Neuron (in vitro differentiated cells): ENCODE measurements at regions not wholly inside any gene's neighbourhood (a gene's known extent, or its start where the extent isn't known, plus 50 kb on each side); places are given as distances from the start of the nearest gene placed in this dataset.
"Not testable (repeated sequence)": the region's sequence is repeated elsewhere in the genome, so short reads cannot be mapped to it uniquely, and the experiment has no call there.

ENCODE experiments used
- H2AFZ ChIP-seq: one replicate; pipeline ENCODE4 v1.6.1; 2013; ENCODE audit warnings: low read depth, mild to moderate bottlenecking, inconsistent platforms, low read length, moderate library complexity
- H3K27me3 ChIP-seq: one replicate; pipeline ENCODE4 v1.6.1; 2013; ENCODE audit warnings: low read length; ENCODE audit not compliant: insufficient read depth
- H3K36me3 ChIP-seq: one replicate; pipeline ENCODE4 v1.6.1; 2013; ENCODE audit warnings: low read length; ENCODE audit not compliant: insufficient read depth
- H3K4me1 ChIP-seq: one replicate; pipeline ENCODE4 v1.6.1; 2013; ENCODE audit warnings: low read length; ENCODE audit not compliant: insufficient read depth
- H3K4me3 ChIP-seq: 2 replicates; pipeline ENCODE4 v1.5.1; 2013; ENCODE audit warnings: mild to moderate bottlenecking, low read length, moderate library complexity
- H3K9me3 ChIP-seq: one replicate; pipeline ENCODE4 v1.6.1; 2013; ENCODE audit warnings: low read length

DNA sequence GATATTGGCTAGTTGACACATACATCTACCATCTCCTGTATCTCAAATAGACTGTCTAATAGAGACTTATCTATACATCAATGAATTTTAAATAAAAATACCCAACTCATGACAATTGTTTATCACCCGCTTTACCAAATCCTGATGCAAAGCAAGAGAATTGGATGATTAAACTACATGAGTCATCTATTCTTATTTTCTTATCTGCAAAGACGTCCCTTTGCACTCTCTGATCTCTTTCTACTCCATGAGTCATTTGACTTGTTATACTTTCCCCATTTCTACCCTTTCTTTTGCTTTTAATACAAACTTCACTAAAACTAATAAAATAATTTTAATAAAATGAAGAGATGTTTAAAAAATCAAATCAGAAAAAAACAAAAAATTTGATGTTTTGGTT is 261.7 kb upstream of the MAP2 start:
- Histone ChIP-seq H3K4me1 (no peaks in the 10 kb centered on the region), H2AFZ (no peak overlapping the region), H3K4me3 (no peak overlapping the region), H3K36me3 (no peaks in the 10 kb centered on the region), H3K9me3 (no peaks in the 10 kb centered on the region), H3K27me3 (no peaks in the 10 kb centered on the region)

GRCh38 chr2:209181984-209182383 is 241.9 kb upstream of the MAP2 start:
- no peak overlapping the region for H3K4me3 ChIP-seq
- no peaks in the 10 kb centered on the region for H3K36me3 ChIP-seq
- H3K9me3 ChIP-seq = no peaks in the 10 kb centered on the region
- no peaks in the 10 kb centered on the region for H3K4me1 ChIP-seq
- no peak overlapping the region for H2AFZ ChIP-seq
- no peaks in the 10 kb centered on the region for H3K27me3 ChIP-seq

DNA sequence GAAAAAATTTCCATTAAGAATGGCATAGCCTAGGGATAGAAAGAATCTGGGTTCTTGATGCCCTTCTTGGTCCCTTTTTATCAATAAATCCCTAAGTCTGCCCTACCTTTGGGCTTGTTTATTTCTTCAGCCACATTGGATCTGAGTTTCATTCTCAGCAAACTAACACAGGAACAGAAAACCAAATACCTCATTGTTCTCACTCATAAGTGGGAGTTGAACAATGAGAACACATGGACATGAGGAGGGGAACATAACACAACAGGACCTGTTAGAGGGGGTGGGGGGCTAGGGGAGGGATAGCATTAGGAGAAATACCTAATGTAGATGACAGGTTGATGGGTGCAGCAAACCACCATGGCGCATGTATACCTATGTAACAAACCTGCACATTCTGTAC is 237.0 kb upstream of the MAP2 start:
- not testable (repeated sequence) for H2AFZ ChIP-seq, H3K9me3 ChIP-seq, H3K36me3 ChIP-seq, H3K27me3 ChIP-seq, H3K4me3 ChIP-seq, H3K4me1 ChIP-seq

DNA sequence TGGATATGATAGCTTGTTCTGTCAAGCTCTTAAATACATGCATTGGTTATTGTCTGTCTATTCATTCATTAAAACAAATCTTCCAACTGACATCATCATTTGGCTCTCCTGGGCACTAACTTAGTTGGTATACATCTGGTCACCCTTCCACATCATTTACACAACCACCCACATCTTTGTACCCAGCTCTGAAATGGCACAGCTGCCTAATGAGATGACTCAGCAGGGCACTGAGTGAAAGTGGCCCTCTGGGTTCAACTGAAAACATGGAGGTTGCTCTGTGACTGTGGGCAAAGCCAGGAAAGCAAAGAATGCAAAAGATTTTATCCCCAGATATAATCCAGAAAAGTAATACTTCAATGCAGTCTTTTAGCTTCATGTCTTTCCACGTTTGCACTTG is 234.0 kb upstream of the MAP2 start:
- no peak overlapping the region for H2AFZ ChIP-seq
- no peaks in the 10 kb centered on the region for H3K27me3 ChIP-seq
- no peaks in the 10 kb centered on the region for H3K4me1 ChIP-seq
- H3K9me3 ChIP-seq = no peaks in the 10 kb centered on the region
- H3K4me3 ChIP-seq = no peak overlapping the region
- H3K36me3 ChIP-seq = no peaks in the 10 kb centered on the region

GRCh38 chr2:209191139-209191538 is 232.7 kb upstream of the MAP2 start:
- Histone ChIP-seq H3K4me1 (no peaks in the 10 kb centered on the region), H3K27me3 (no peaks in the 10 kb centered on the region), H2AFZ (no peak overlapping the region), H3K36me3 (no peaks in the 10 kb centered on the region), H3K9me3 (no peaks in the 10 kb centered on the region), H3K4me3 (no peak overlapping the region)

DNA sequence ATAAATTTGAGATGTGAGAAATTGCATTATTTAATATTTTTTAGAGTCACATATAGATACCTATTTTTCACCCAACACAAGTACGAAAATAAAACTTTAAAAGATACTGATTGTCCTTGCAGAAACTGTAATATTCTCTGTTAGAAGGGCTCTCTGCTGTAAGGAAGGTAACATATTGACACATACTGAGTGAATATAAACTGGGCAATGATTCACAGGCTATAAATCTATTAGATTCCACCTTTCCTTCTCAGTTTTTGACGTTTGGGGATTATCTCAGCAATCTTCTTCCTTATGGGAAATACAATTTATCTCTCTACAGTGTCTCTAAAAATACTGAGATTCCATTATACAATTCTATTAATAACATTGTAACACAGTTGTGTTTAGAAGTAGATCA is 229.1 kb upstream of the MAP2 start:
- Histone ChIP-seq H3K4me1 (no peaks in the 10 kb centered on the region), H2AFZ (no peak overlapping the region), H3K4me3 (no peak overlapping the region), H3K27me3 (no peaks in the 10 kb centered on the region), H3K9me3 (no peaks in the 10 kb centered on the region), H3K36me3 (no peaks in the 10 kb centered on the region)

GRCh38 chr2:209208211-209208610 is 215.6 kb upstream of the MAP2 start:
- no peaks in the 10 kb centered on the region for H3K4me1 ChIP-seq
- H3K4me3 ChIP-seq = no peak overlapping the region
- no peak overlapping the region for H2AFZ ChIP-seq
- H3K36me3 ChIP-seq = no peaks in the 10 kb centered on the region
- no peaks in the 10 kb centered on the region for H3K9me3 ChIP-seq
- H3K27me3 ChIP-seq = no peaks in the 10 kb centered on the region

GRCh38 chr2:209209943-209210342 is 213.9 kb upstream of the MAP2 start:
- no peaks in the 10 kb centered on the region for H3K9me3 ChIP-seq
- H3K27me3 ChIP-seq = no peaks in the 10 kb centered on the region
- H2AFZ ChIP-seq = no peak overlapping the region
- no peaks in the 10 kb centered on the region for H3K4me1 ChIP-seq
- H3K4me3 ChIP-seq = no peak overlapping the region
- H3K36me3 ChIP-seq = no peaks in the 10 kb centered on the region

- Histone ChIP-seq H3K4me3 (no peak overlapping the region), H2AFZ (no peak overlapping the region), H3K27me3 (no peaks in the 10 kb centered on the region), H3K36me3 (no peaks in the 10 kb centered on the region), H3K9me3 (no peaks in the 10 kb centered on the region), H3K4me1 (no peaks in the 10 kb centered on the region)
These were observed 193.3 kb upstream of the MAP2 start for GRCh38 chr2:209230560-209230959.

- H3K36me3 ChIP-seq = no peaks in the 10 kb centered on the region
- no peak overlapping the region for H3K4me3 ChIP-seq
- no peaks in the 10 kb centered on the region for H3K9me3 ChIP-seq
- no peaks in the 10 kb centered on the region for H3K4me1 ChIP-seq
- H2AFZ ChIP-seq = no peak overlapping the region
- H3K27me3 ChIP-seq = no peaks in the 10 kb centered on the region
These were observed 187.5 kb upstream of the MAP2 start for GRCh38 chr2:209236377-209236776.

DNA sequence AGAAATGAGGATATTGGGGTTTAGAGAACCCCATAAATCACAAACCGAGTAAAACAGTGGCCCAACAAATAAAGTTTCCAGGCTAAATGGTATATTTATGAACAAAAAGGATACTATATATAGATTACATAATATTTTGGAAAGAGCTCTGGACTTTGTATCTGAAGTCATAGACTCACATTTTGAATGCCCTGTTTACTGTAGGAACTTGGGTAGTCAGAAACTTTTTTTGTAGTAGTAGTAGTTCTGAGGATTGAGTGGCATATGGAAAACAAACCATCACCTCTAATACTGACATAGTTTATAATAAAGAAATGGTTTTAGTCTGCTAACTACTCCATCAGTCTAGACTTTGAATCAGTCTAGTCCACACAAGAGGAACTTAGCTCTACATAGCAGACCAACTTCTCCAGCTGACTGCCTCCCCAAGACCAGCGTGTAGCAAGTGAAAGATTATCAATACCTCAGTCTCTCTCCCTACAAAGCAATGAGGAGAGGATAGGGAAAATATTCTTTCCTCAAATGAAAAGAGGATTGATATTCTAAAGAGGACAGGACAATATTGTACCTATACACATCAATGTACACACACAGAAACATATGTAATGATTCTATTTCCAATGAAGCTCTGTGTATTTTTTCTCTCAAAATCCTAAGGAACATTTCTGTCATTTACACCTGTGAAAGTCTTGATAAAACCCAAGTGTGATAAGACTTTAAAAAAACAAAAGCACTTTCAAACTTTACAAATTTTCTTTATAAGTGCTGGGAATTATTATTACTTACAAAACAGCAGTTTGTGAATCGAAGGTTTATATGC is 184.9 kb upstream of the MAP2 start:
- no peaks in the 10 kb centered on the region for H3K36me3 ChIP-seq
- H3K4me3 ChIP-seq = no peak overlapping the region
- no peaks in the 10 kb centered on the region for H3K4me1 ChIP-seq
- peaks cover 6% of the 10 kb centered on the region for H3K9me3 ChIP-seq
- no peak overlapping the region for H2AFZ ChIP-seq
- H3K27me3 ChIP-seq = no peaks in the 10 kb centered on the region

DNA sequence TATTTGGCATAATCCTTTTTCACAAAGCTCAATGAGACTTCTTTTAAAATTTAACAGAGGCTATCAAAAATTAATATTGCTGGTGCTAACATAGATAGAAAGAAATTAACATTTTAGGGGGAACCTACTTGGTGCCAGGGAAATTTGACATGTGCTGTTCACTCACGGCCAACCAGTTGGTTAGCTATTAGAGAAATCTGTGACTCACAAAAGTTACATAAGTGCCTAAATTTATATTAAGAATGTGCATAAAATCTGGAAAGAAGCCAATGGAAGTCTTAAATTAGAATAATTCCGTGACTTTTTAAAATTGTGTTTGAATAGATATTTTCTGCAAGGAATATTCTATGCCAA is 184.3 kb upstream of the MAP2 start:
- Histone ChIP-seq H3K4me3 (no peak overlapping the region), H2AFZ (no peak overlapping the region), H3K36me3 (no peaks in the 10 kb centered on the region), H3K27me3 (no peaks in the 10 kb centered on the region), H3K9me3 (peaks cover 6% of the 10 kb centered on the region), H3K4me1 (no peaks in the 10 kb centered on the region)

DNA sequence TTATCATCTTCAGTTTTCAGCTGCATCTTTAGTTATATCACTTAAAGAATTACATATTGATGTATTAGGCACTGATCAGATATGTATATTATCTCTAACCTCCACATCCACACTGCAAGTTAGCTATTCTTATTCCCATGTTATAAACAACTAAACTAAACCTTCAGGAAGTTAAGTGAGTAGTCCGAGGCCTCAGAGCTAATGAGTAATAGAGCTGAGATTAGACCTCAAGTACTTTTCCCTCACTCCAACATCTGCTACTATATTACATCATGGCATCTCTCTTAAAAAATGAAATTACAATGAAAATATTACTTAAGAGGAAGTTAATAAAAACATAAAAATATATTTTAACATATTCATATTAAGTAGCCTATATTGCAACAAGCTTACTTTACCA is 183.6 kb upstream of the MAP2 start:
- H3K27me3 ChIP-seq = no peaks in the 10 kb centered on the region
- H3K4me3 ChIP-seq = no peak overlapping the region
- H3K36me3 ChIP-seq = no peaks in the 10 kb centered on the region
- no peaks in the 10 kb centered on the region for H3K4me1 ChIP-seq
- H3K9me3 ChIP-seq = peaks cover 6% of the 10 kb centered on the region
- no peak overlapping the region for H2AFZ ChIP-seq

GRCh38 chr2:209253544-209253943 is 170.3 kb upstream of the MAP2 start:
- no peak overlapping the region for H2AFZ ChIP-seq
- no peaks in the 10 kb centered on the region for H3K36me3 ChIP-seq
- H3K4me1 ChIP-seq = no peaks in the 10 kb centered on the region
- H3K9me3 ChIP-seq = no peaks in the 10 kb centered on the region
- H3K27me3 ChIP-seq = no peaks in the 10 kb centered on the region
- H3K4me3 ChIP-seq = no peak overlapping the region
